ENCODE measurements at regions not wholly inside any gene's neighbourhood (a gene's known extent, or its start where the extent isn't known, plus 50 kb on each side); places are given as distances from the start of the nearest gene placed in this dataset.

GRCh38 chr14:103190741-103191140 lies 67.5 kb downstream of the TNFAIP2 start:
- TF ChIP-seq CTCF (IDR thresholded peaks at IDR 0.05; ENCODE audit: low read depth, low read length, missing input control) = no peak
- no peak for TF ChIP-seq JUND (IDR thresholded peaks at IDR 0.05)
- no peak for TF ChIP-seq SP1 (IDR thresholded peaks at IDR 0.05)

Measured in liver (tissue), 3 donors.